ENCODE measurements at regions not wholly inside any gene's neighbourhood (a gene's known extent, or its start where the extent isn't known, plus 50 kb on each side); places are given as distances from the start of the nearest gene placed in this dataset.

DNA sequence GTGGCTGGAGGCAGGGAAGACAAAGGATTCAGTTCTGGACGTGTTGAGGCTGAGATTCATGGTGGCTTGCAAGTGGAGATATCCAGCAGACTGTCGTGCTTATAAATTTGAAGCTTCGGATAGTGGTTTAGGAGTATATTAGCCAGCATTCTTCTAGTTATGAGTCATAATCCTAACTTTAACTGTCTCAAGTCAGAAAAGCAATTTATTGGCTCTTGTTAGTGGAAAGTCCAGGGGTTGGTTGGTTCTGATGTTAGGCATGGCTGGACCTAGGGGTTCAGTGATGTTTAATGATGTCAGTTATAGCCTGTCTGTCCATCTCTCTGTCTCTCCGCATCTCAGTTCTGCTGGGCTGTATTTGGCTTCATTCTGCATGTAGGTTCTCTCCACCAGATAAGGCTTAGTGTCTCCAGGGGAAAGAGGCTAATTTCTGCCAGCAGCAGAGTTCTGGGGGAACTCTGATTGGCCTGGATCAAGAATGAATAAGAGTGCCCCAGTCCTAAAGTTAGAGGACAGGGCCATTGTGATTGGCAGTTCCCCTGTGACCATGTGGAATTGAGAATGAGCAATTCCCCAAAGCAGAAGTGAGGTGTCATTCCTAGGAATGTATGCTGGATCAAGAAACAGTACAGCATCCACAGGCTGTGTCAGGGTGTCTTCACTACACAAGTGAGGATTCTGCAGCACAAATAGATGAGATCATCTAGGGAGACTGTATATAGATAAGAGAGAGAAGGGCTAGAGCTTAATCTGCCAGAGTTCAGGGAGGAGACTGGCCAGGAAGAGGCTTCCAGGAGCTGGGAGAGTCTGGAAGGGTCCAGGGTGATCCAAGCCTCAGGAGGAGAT is 72.9 kb upstream of the SHB start:
- Histone ChIP-seq H3K79me1 (ENCODE audit: low read length) (no peaks in the 10 kb centered on the region), H2AK5ac (ENCODE audit: low read length) (no peak overlapping the region), H3K36me3 (ENCODE audit: control insufficient read depth, insufficient read depth, low read length) (no peaks in the 10 kb centered on the region), H4K5ac (ENCODE audit: low read length) (no peak overlapping the region), H2BK5ac (ENCODE audit: low read length) (no peak overlapping the region), H3K18ac (ENCODE audit: low read length) (no peak overlapping the region), H3K27me3 (ENCODE audit: insufficient read depth, low read length, poor library complexity) (no peaks in the 10 kb centered on the region), H2BK120ac (ENCODE audit: low read depth, low read length) (no peak overlapping the region), H3K4me3 (ENCODE audit: low read length) (no peak overlapping the region), H3K79me2 (ENCODE audit: control insufficient read depth, insufficient read depth, low read length) (no peaks in the 10 kb centered on the region), H3K4me1 (ENCODE audit: control insufficient read depth, low read depth, low read length) (peaks cover 1% of the 10 kb centered on the region), H3K4me2 (ENCODE audit: low read length) (no peak overlapping the region), H3K56ac (ENCODE audit: low read length) (no peak overlapping the region), H3K27ac (ENCODE audit: low read depth, low read length) (no peak overlapping the region), H2BK15ac (replicated peaks; ENCODE audit: low read depth) (no peak overlapping the region), H3K4ac (ENCODE audit: low read depth, low read length) (no peak overlapping the region), H3K9ac (ENCODE audit: low read length) (no peak overlapping the region), H3K23ac (ENCODE audit: low read length) (no peak overlapping the region), H4K8ac (ENCODE audit: low read depth, low read length) (no peak overlapping the region)
- WGBS (ENCODE audit: extremely low coverage, insufficient coverage, low lambda C conversion rate): no CpG with 5 or more reads among the region's 4 CpGs
- peak; percentile 36 for DNase-seq

DNA sequence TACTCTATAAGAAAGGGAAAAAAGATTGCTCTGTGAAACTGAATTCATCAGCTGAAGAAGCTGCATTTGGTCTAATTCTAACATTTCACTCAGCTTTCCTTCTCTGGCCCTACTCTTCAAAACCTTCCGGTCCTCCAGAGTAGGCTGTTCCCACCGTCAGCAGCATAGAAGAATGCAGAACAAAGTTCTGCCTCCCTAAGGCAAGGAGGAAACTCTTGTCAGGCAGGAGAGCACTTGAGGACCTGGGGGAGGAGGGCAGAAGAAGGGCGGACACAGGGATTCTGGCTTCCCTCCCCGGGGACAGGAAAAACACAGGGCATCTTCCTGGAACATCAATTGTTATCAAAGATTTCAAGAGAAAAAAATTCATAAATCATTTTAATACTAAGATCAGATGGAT is 69.2 kb upstream of the SHB start:
- Histone ChIP-seq H2AK5ac (ENCODE audit: low read length) (no peak overlapping the region), H3K4me2 (ENCODE audit: low read length) (no peak overlapping the region), H2BK5ac (ENCODE audit: low read length) (no peak overlapping the region), H3K27ac (ENCODE audit: low read depth, low read length) (no peak overlapping the region), H3K79me2 (ENCODE audit: control insufficient read depth, insufficient read depth, low read length) (no peaks in the 10 kb centered on the region), H3K9ac (ENCODE audit: low read length) (no peak overlapping the region), H4K8ac (ENCODE audit: low read depth, low read length) (no peak overlapping the region), H3K36me3 (ENCODE audit: control insufficient read depth, insufficient read depth, low read length) (no peaks in the 10 kb centered on the region), H3K79me1 (ENCODE audit: low read length) (no peaks in the 10 kb centered on the region), H3K4me3 (ENCODE audit: low read length) (no peak overlapping the region), H3K18ac (ENCODE audit: low read length) (no peak overlapping the region), H3K4me1 (ENCODE audit: control insufficient read depth, low read depth, low read length) (peaks cover 1% of the 10 kb centered on the region), H3K23ac (ENCODE audit: low read length) (no peak overlapping the region), H3K4ac (ENCODE audit: low read depth, low read length) (no peak overlapping the region), H3K56ac (ENCODE audit: low read length) (no peak overlapping the region), H3K27me3 (ENCODE audit: insufficient read depth, low read length, poor library complexity) (no peaks in the 10 kb centered on the region), H2BK15ac (replicated peaks; ENCODE audit: low read depth) (no peak overlapping the region), H2BK120ac (ENCODE audit: low read depth, low read length) (no peak overlapping the region), H4K5ac (ENCODE audit: low read length) (no peak overlapping the region)
- DNase-seq: no peak
- WGBS (ENCODE audit: extremely low coverage, insufficient coverage, low lambda C conversion rate): no CpG with 5 or more reads among the region's 4 CpGs

DNA sequence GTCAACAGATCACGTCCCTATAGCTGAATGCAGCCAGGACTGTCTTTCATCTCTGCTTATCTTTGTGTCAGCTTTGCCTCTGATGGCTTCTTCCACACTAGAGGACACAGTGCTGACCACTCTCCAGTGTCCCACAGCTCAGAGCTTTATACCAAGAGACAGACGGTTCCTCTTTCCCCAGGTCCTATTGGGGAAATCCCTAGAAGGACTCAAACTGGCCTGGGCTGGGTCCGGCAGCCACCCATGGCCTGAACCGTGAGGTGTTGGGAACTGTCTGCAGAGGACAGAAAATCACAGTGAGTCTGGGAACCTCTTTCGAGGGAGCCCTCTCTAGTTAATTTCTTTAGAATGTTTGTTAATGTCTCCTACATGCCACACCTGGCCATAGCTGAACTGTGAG is 68.3 kb upstream of the SHB start:
- Histone ChIP-seq H2BK5ac (ENCODE audit: low read length) (no peak overlapping the region), H2AK5ac (ENCODE audit: low read length) (no peak overlapping the region), H3K4me2 (ENCODE audit: low read length) (no peak overlapping the region), H3K79me1 (ENCODE audit: low read length) (no peaks in the 10 kb centered on the region), H3K9ac (ENCODE audit: low read length) (no peak overlapping the region), H3K79me2 (ENCODE audit: control insufficient read depth, insufficient read depth, low read length) (no peaks in the 10 kb centered on the region), H4K5ac (ENCODE audit: low read length) (no peak overlapping the region), H3K4me1 (ENCODE audit: control insufficient read depth, low read depth, low read length) (peaks cover 1% of the 10 kb centered on the region), H3K27me3 (ENCODE audit: insufficient read depth, low read length, poor library complexity) (no peaks in the 10 kb centered on the region), H3K18ac (ENCODE audit: low read length) (no peak overlapping the region), H2BK120ac (ENCODE audit: low read depth, low read length) (no peak overlapping the region), H3K4ac (ENCODE audit: low read depth, low read length) (no peak overlapping the region), H3K23ac (ENCODE audit: low read length) (no peak overlapping the region), H3K27ac (ENCODE audit: low read depth, low read length) (no peak overlapping the region), H3K36me3 (ENCODE audit: control insufficient read depth, insufficient read depth, low read length) (no peaks in the 10 kb centered on the region), H2BK15ac (replicated peaks; ENCODE audit: low read depth) (no peak overlapping the region), H4K8ac (ENCODE audit: low read depth, low read length) (no peak overlapping the region), H3K4me3 (ENCODE audit: low read length) (no peak overlapping the region), H3K56ac (ENCODE audit: low read length) (no peak overlapping the region)
- no peak for DNase-seq
- WGBS (ENCODE audit: extremely low coverage, insufficient coverage, low lambda C conversion rate): no CpG with 5 or more reads among the region's 5 CpGs

DNA sequence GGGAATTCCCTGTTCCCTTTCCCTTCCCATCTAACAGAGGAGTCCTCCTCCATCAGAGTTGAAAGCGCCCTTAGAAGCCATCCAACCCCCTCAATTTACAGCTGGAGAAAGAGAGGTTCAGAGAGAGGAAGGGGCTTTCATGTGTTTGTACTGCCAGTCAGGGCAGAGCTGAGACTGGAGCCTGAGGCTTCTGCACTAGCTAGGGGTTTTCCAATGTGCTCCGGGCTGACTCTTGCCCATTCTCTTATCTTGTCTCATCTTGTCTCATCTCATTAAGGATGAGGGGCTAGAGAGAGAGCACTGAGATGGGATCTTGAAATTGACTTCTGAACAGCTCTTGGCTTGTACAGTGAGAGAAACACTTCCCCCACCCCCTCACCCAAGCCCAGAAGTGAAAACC is 67.4 kb upstream of the SHB start:
- no CpG with 5 or more reads among the region's 2 CpGs for WGBS (ENCODE audit: extremely low coverage, insufficient coverage, low lambda C conversion rate)
- Histone ChIP-seq H3K23ac (ENCODE audit: low read length) (no peak overlapping the region), H3K79me2 (ENCODE audit: control insufficient read depth, insufficient read depth, low read length) (no peaks in the 10 kb centered on the region), H2BK15ac (replicated peaks; ENCODE audit: low read depth) (no peak overlapping the region), H3K4me2 (ENCODE audit: low read length) (no peak overlapping the region), H3K56ac (ENCODE audit: low read length) (no peak overlapping the region), H3K4me1 (ENCODE audit: control insufficient read depth, low read depth, low read length) (no peaks in the 10 kb centered on the region), H3K9ac (ENCODE audit: low read length) (no peak overlapping the region), H3K4ac (ENCODE audit: low read depth, low read length) (no peak overlapping the region), H4K5ac (ENCODE audit: low read length) (no peak overlapping the region), H3K27ac (ENCODE audit: low read depth, low read length) (no peak overlapping the region), H2BK5ac (ENCODE audit: low read length) (no peak overlapping the region), H2BK120ac (ENCODE audit: low read depth, low read length) (no peak overlapping the region), H3K27me3 (ENCODE audit: insufficient read depth, low read length, poor library complexity) (no peaks in the 10 kb centered on the region), H3K36me3 (ENCODE audit: control insufficient read depth, insufficient read depth, low read length) (no peaks in the 10 kb centered on the region), H3K79me1 (ENCODE audit: low read length) (no peaks in the 10 kb centered on the region), H3K4me3 (ENCODE audit: low read length) (no peak overlapping the region), H3K18ac (ENCODE audit: low read length) (no peak overlapping the region), H2AK5ac (ENCODE audit: low read length) (no peak overlapping the region), H4K8ac (ENCODE audit: low read depth, low read length) (no peak overlapping the region)
- DNase-seq: no peak

DNA sequence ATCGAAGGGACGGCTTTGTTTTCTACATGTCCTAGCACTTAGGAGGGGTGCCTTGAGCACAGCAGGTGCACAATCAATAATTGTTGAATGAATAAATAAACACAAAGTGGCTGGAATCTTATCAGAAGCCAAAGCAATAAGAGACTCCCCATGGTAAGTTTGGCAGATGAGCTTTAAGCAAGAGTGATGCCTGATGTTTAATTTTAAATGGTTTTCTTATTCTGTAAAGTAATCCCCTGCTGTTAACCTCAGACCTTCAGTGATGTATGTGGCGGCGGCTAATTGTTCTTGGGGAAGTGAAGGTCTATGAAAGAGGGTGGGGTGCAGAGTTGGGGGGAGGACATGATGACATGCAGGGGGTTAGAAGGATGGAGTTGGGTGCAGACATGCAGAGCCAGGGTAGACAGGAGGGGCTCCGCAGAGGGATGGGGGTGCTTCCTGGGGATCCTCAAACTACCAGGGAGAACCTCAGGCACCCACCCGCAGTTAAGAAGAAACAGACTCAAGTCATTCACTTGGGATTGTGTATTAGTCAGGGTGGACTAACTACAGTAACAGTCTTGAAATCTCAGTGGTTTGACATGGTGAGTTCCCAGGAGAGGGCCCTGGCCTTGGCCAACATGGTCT is 65.7 kb upstream of the SHB start:
- H3K4me1 ChIP-seq (ENCODE audit: control insufficient read depth, low read depth, low read length): no peaks in the 10 kb centered on the region
- H3K36me3 ChIP-seq (ENCODE audit: control insufficient read depth, insufficient read depth, low read length): no peaks in the 10 kb centered on the region

More for the DNA sequence above, 65.7 kb upstream of the SHB start:
- H3K4me3 ChIP-seq (ENCODE audit: low read length): no peak overlapping the region
- H2BK120ac ChIP-seq (ENCODE audit: low read depth, low read length): no peak overlapping the region
- no peaks in the 10 kb centered on the region for H3K79me2 ChIP-seq (ENCODE audit: control insufficient read depth, insufficient read depth, low read length)
- H3K27ac ChIP-seq (ENCODE audit: low read depth, low read length): no peak overlapping the region
- no peak overlapping the region for H2BK5ac ChIP-seq (ENCODE audit: low read length)
- no peaks in the 10 kb centered on the region for H3K27me3 ChIP-seq (ENCODE audit: insufficient read depth, low read length, poor library complexity)
- H3K18ac ChIP-seq (ENCODE audit: low read length): no peak overlapping the region
- WGBS (ENCODE audit: extremely low coverage, insufficient coverage, low lambda C conversion rate): no CpG with 5 or more reads among the region's 6 CpGs
- H3K56ac ChIP-seq (ENCODE audit: low read length): no peak overlapping the region
- H3K23ac ChIP-seq (ENCODE audit: low read length): no peak overlapping the region
- no peak overlapping the region for H3K4ac ChIP-seq (ENCODE audit: low read depth, low read length)
- no peak overlapping the region for H3K4me2 ChIP-seq (ENCODE audit: low read length)
- no peak overlapping the region for H4K5ac ChIP-seq (ENCODE audit: low read length)
- H3K79me1 ChIP-seq (ENCODE audit: low read length): no peaks in the 10 kb centered on the region
- no peak overlapping the region for H2AK5ac ChIP-seq (ENCODE audit: low read length)
- no peak overlapping the region for H4K8ac ChIP-seq (ENCODE audit: low read depth, low read length)
- no peak overlapping the region for H3K9ac ChIP-seq (ENCODE audit: low read length)
- DNase-seq: no peak
- H2BK15ac ChIP-seq (replicated peaks; ENCODE audit: low read depth): no peak overlapping the region

Measured in mesendoderm (in vitro differentiated cells).